Endothelial cell of umbilical vein (primary cell): ENCODE measurements at regions not wholly inside any gene's neighbourhood (a gene's known extent, or its start where the extent isn't known, plus 50 kb on each side); places are given as distances from the start of the nearest gene placed in this dataset.

Experiments
- BruUV-seq: library from RNA; stranded (reverse); fragments of 400-500 nt; replicated peaks from 2 replicates; lab custom pipeline; 2021; lab: Mats Ljungman, UMichigan
- CTCF ChIA-PET: fragments of 300-600, 350-600 bp; sonication (Branson Sonifier 250); formaldehyde crosslinking; loops from one replicate; lab custom pipeline; 2021; ENCODE audit warnings: antibody characterized with exemption, inconsistent platforms; lab: Charles Lee
- POLR2A ChIA-PET: fragments of 300-600, 350-600 bp; sonication (Branson Sonifier 250); formaldehyde crosslinking; loops from one replicate; lab custom pipeline; 2021; ENCODE audit warnings: antibody characterized with exemption, inconsistent platforms; lab: Charles Lee
- DNase-seq: peaks from one replicate; pipeline ENCODE4 v3.0.0-alpha.2; 2011; ENCODE audit warnings: low read depth, low spot score
- FAIRE-seq: peaks from 2 replicates; lab custom pipeline; 2011; peaks lifted over from hg19 to GRCh38; lab: Jason Lieb, UNC
- H2AFZ ChIP-seq: 2 replicates; pipeline ENCODE4 v1.6.0; 2012; ENCODE audit warnings: low read depth, low read length, control low read depth, inconsistent platforms
- H3K27ac ChIP-seq: 2 replicates; pipeline ENCODE4 v1.5.1; 2011; ENCODE audit warnings: low read depth, mild to moderate bottlenecking, control low read depth, low read length, moderate library complexity; ENCODE audit not compliant: insufficient read depth
- H3K27me3 ChIP-seq, 2 experiments: 2 replicates each; pipeline versions ENCODE4 v1.6.0 to v1.6.1; 2011; ENCODE audit warnings: low read length in 2 of 2, mixed read lengths in 1 of 2; ENCODE audit not compliant: control insufficient read depth in 2 of 2, insufficient read depth in 2 of 2
- H3K36me3 ChIP-seq, 2 experiments: 2 replicates in 1 of 2; 3 replicates in 1 of 2; pipeline ENCODE4 v1.5.1; 2011; ENCODE audit warnings: low read length in 2 of 2, mild to moderate bottlenecking in 1 of 2, moderate library complexity in 1 of 2; ENCODE audit not compliant: control insufficient read depth in 2 of 2, insufficient read depth in 2 of 2; ENCODE audit errors: extremely low read depth in 1 of 2
- H3K4me1 ChIP-seq: 3 replicates; pipeline ENCODE4 v1.5.1; 2011; ENCODE audit warnings: mild to moderate bottlenecking, low read length; ENCODE audit not compliant: control insufficient read depth, insufficient read depth; ENCODE audit errors: extremely low read depth
- H3K4me2 ChIP-seq: 2 replicates; pipeline ENCODE4 v1.6.1; 2011; ENCODE audit warnings: low read length, control low read depth, mixed read lengths; ENCODE audit not compliant: insufficient read depth
- H3K4me3 ChIP-seq, 3 experiments: fragments of 200-600 bp in 1 of 3; sonication (generic), shearing (Covaris generic) in 1 of 3; replicated peaks in 1 of 3; 2 replicates each; pipeline ENCODE4 v1.5.1; 2011 to 2016; ENCODE audit warnings: control low read depth in 3 of 3, low read length in 3 of 3, mild to moderate bottlenecking in 2 of 3, inconsistent platforms in 1 of 3, low read depth in 1 of 3, moderate library complexity in 1 of 3; ENCODE audit not compliant: insufficient read depth in 1 of 3
- H3K79me2 ChIP-seq: 2 replicates; pipeline ENCODE4 v1.6.0; 2012; ENCODE audit warnings: low read length, inconsistent platforms; ENCODE audit not compliant: control insufficient read depth, insufficient read depth
- H3K9ac ChIP-seq: replicated peaks from 2 replicates; pipeline ENCODE3; 2011; ENCODE audit warnings: low read length, control low read depth; ENCODE audit not compliant: insufficient read depth; ENCODE audit errors: extremely low read depth
- H3K9me1 ChIP-seq: replicated peaks from 3 replicates; pipeline ENCODE4 v1.6.0; 2011; ENCODE audit warnings: mild to moderate bottlenecking, low read length; ENCODE audit not compliant: control insufficient read depth, insufficient read depth; ENCODE audit errors: extremely low read depth
- H3K9me3 ChIP-seq: replicated peaks from 2 replicates; pipeline ENCODE4 v1.5.1; 2012; ENCODE audit warnings: low read length, inconsistent platforms; ENCODE audit not compliant: control insufficient read depth, insufficient read depth
- H4K20me1 ChIP-seq: replicated peaks from 2 replicates; pipeline ENCODE3; 2011; ENCODE audit warnings: mild to moderate bottlenecking, low read length; ENCODE audit not compliant: control insufficient read depth, insufficient read depth; ENCODE audit errors: extremely low read depth
- EZH2 ChIP-seq: IDR thresholded peaks from 2 replicates; pipeline ENCODE4 v1.6.1; 2012; ENCODE audit warnings: borderline replicate concordance, low read depth, mild to moderate bottlenecking, moderate library complexity, low read length, inconsistent platforms; ENCODE audit not compliant: severe bottlenecking
- FOS ChIP-seq: IDR thresholded peaks from 2 replicates; pipeline ENCODE4 v1.6.1; 2011; ENCODE audit warnings: mild to moderate bottlenecking, low read length, moderate library complexity, borderline replicate concordance; ENCODE audit not compliant: insufficient read depth
- GATA2 ChIP-seq: IDR thresholded peaks from 2 replicates; pipeline ENCODE4 v1.7.0; 2011; ENCODE audit warnings: low read depth, mild to moderate bottlenecking, moderate library complexity, mixed read lengths, low read length; ENCODE audit not compliant: insufficient read length, insufficient read depth
- JUN ChIP-seq: IDR thresholded peaks from 2 replicates; pipeline ENCODE4 v1.6.1; 2011; ENCODE audit warnings: borderline replicate concordance, low read depth; ENCODE audit not compliant: insufficient read length, insufficient read depth
- MYC ChIP-seq: IDR thresholded peaks from one replicate; pipeline ENCODE4 v1.6.1; 2011; ENCODE audit warnings: mild to moderate bottlenecking, low read depth, low read length
- POLR2A ChIP-seq: IDR thresholded peaks from 2 replicates; pipeline ENCODE4 v1.6.1; 2012; ENCODE audit warnings: low read depth, mild to moderate bottlenecking, control low read depth, low read length
- POLR2AphosphoS5 ChIP-seq: IDR thresholded peaks from 2 replicates; pipeline ENCODE4 v1.6.1; 2012; ENCODE audit warnings: low read depth, mild to moderate bottlenecking, control low read depth, low read length, moderate library complexity; ENCODE audit not compliant: insufficient read depth
- dilution Hi-C: fragments of 300-500 bp; cut with MboI; formaldehyde crosslinking; loops from one replicate; pipeline ENCODE4 v1.15.0; 2019; ENCODE audit warnings: low sequenced_read_pairs; ENCODE audit not compliant: extremely low pct_ligation_motif_present
- intact Hi-C: fragments of 100-400 bp; cut with micrococcal nuclease; formaldehyde crosslinking; loops from one replicate; pipeline ENCODE4 v1.10.0; 2022
- TF ChIP-seq, protein P1 (sequence below), 2 donors: IDR thresholded peaks; 1 replicate in 1 of 2; 2 replicates in 1 of 2; pipeline ENCODE4 v1.5.1; 2011; ENCODE audit warnings: low read length in 2 of 2, mild to moderate bottlenecking in 2 of 2, moderate library complexity in 2 of 2, control low read depth in 1 of 2, inconsistent platforms in 1 of 2, low read depth in 1 of 2; ENCODE audit not compliant: insufficient read depth in 1 of 2; ENCODE audit errors: extremely low read depth in 1 of 2
- TF ChIP-seq, protein P2 (sequence below): IDR thresholded peaks from 2 replicates; pipeline ENCODE4 v1.6.1; 2011; ENCODE audit not compliant: insufficient read depth, insufficient read length

DNA sequence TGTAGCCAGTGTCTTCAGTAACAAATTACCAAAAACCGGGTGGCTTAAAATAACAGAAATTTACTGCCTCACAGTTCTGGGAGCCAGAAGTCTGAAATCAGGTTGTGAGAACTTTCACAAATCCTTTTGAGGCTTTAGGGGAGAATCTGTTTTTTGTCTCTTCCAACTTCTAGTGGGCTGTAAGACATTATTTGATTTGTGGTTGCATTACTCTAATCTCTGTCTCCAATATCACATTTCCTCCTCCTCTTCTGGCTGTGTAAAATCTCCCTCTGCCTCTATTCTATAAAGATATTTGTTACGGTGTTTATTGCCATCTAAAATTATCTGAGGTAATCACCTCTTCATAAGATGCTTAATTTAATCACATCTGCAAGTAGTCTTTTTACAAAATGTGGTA is 1039.6 kb upstream of the LRRN3 start:
- Histone ChIP-seq H3K9me3 (no peaks in the 10 kb centered on the region), H3K4me3 (no peak overlapping the region), H3K27ac (no peak overlapping the region), H3K9ac (no peak overlapping the region), H3K79me2 (no peaks in the 10 kb centered on the region), H4K20me1 (no peaks in the 10 kb centered on the region), H3K4me1 (no peaks in the 10 kb centered on the region), H2AFZ (no peak overlapping the region), H3K9me1 (no peaks in the 10 kb centered on the region), H3K4me2 (no peak overlapping the region), H3K36me3 (no peaks in the 10 kb centered on the region), H3K27me3 (no peaks in the 10 kb centered on the region)
- no TSS peak for BruUV-seq
- POLR2A ChIA-PET, result no interaction called here
- CTCF ChIA-PET, result no interaction called here
- FAIRE-seq, result no peak
- dilution Hi-C loops, result no loop called here
- TF ChIP-seq MYC (no peak), FOS (no peak), GATA2 (no peak), JUN (no peak), POLR2AphosphoS5 (no peak), POLR2A (no peak), EZH2 (no peak)
- TF ChIP-seq, protein P1, sequence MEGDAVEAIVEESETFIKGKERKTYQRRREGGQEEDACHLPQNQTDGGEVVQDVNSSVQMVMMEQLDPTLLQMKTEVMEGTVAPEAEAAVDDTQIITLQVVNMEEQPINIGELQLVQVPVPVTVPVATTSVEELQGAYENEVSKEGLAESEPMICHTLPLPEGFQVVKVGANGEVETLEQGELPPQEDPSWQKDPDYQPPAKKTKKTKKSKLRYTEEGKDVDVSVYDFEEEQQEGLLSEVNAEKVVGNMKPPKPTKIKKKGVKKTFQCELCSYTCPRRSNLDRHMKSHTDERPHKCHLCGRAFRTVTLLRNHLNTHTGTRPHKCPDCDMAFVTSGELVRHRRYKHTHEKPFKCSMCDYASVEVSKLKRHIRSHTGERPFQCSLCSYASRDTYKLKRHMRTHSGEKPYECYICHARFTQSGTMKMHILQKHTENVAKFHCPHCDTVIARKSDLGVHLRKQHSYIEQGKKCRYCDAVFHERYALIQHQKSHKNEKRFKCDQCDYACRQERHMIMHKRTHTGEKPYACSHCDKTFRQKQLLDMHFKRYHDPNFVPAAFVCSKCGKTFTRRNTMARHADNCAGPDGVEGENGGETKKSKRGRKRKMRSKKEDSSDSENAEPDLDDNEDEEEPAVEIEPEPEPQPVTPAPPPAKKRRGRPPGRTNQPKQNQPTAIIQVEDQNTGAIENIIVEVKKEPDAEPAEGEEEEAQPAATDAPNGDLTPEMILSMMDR (IDR thresholded peaks at IDR 0.05; ENCODE audit: extremely low read depth in 1 of 2, insufficient read depth in 1 of 2, low read depth in 1 of 2, low read length in 2 of 2), result no peak
- TF ChIP-seq, protein P2, sequence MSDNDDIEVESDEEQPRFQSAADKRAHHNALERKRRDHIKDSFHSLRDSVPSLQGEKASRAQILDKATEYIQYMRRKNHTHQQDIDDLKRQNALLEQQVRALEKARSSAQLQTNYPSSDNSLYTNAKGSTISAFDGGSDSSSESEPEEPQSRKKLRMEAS, result no peak
- intact Hi-C loops, result no loop called here
- no peak for DNase-seq
